PC-3 (cell line): ENCODE measurements at regions not wholly inside any gene's neighbourhood (a gene's known extent, or its start where the extent isn't known, plus 50 kb on each side); places are given as distances from the start of the nearest gene placed in this dataset.

ENCODE experiments used
- CTCF ChIP-seq: fragments of 300-600 bp; sonication (generic); conservative IDR thresholded peaks from 2 replicates; pipeline ENCODE4 v1.5.1; 2017; ENCODE audit warnings: antibody characterized with exemption, low read depth, mild to moderate bottlenecking, low read length
- EZH2 ChIP-seq: fragments of 300-600 bp; sonication (generic); IDR thresholded peaks from one replicate; pipeline ENCODE4 v1.6.1; 2017; ENCODE audit warnings: antibody characterized with exemption, mild to moderate bottlenecking, low read length; ENCODE audit not compliant: unreplicated experiment
- EZH2phosphoT487 ChIP-seq: fragments of 300-600 bp; sonication (generic); IDR thresholded peaks from 2 replicates; pipeline ENCODE4 v1.6.1; 2018; ENCODE audit warnings: mild to moderate bottlenecking, antibody characterized with exemption, low read length, borderline replicate concordance

- TF ChIP-seq EZH2 (no peak), CTCF (no peak), EZH2phosphoT487 (no peak)
Measured at GRCh38 chr11:37557990-37558389, 960.0 kb upstream of the RAG2 start.
